GM21515 (cell line): ENCODE measurements at regions not wholly inside any gene's neighbourhood (a gene's known extent, or its start where the extent isn't known, plus 50 kb on each side); places are given as distances from the start of the nearest gene placed in this dataset.

Experiments used
- ATAC-seq: cut with Tn5 transposase; IDR thresholded peaks from one replicate; pipeline ENCODE4 v1.9.1; 2021; ENCODE audit not compliant: unreplicated experiment

GRCh38 chr2:62447411-62447810 lies 58.6 kb downstream of the TMEM17 start:
- no peak for ATAC-seq

GRCh38 chr2:62446491-62446890 lies 59.5 kb downstream of the TMEM17 start:
- ATAC-seq = no peak

GRCh38 chr2:62443886-62444285 lies 62.1 kb downstream of the TMEM17 start:
- ATAC-seq = no peak

- no peak for ATAC-seq
Measured at GRCh38 chr2:62443471-62443870, 62.5 kb downstream of the TMEM17 start.

GRCh38 chr2:62441824-62442223 lies 64.2 kb downstream of the TMEM17 start:
- ATAC-seq = no peak

GRCh38 chr2:62441421-62441820 lies 64.6 kb downstream of the TMEM17 start:
- no peak for ATAC-seq

GRCh38 chr2:62440281-62440946 lies 65.6 kb downstream of the TMEM17 start:
- no peak for ATAC-seq

- no peak for ATAC-seq
Measured at GRCh38 chr2:62439425-62439824, 66.6 kb downstream of the TMEM17 start.

- ATAC-seq = no peak
Measured at GRCh38 chr2:62437785-62438184, 68.2 kb downstream of the TMEM17 start.

- peak; percentile 87 for ATAC-seq
Measured at GRCh38 chr2:62435720-62436119, 70.3 kb downstream of the TMEM17 start.

- no peak for ATAC-seq
Measured at GRCh38 chr2:62432407-62432806, 73.6 kb downstream of the TMEM17 start.

GRCh38 chr2:62431512-62431911 lies 74.5 kb downstream of the TMEM17 start:
- ATAC-seq = no peak

- no peak for ATAC-seq
Measured at GRCh38 chr2:62430146-62430545, 75.8 kb downstream of the TMEM17 start.

GRCh38 chr2:62427146-62427545 lies 78.8 kb downstream of the TMEM17 start:
- no peak for ATAC-seq

- no peak for ATAC-seq
Measured at GRCh38 chr2:62426154-62426912, 79.7 kb downstream of the TMEM17 start.

GRCh38 chr2:62425684-62426083 lies 80.3 kb downstream of the TMEM17 start:
- no peak for ATAC-seq

GRCh38 chr2:62424899-62425298 lies 81.1 kb downstream of the TMEM17 start:
- ATAC-seq = no peak

GRCh38 chr2:62423883-62424458 lies 82.0 kb downstream of the TMEM17 start:
- no peak for ATAC-seq

- no peak for ATAC-seq
Measured at GRCh38 chr2:62423235-62423634, 82.8 kb downstream of the TMEM17 start.

GRCh38 chr2:62415518-62415917 lies 90.5 kb downstream of the TMEM17 start:
- ATAC-seq = no peak

- ATAC-seq = peak; percentile 74
Measured at GRCh38 chr2:62415019-62415431, 91.0 kb downstream of the TMEM17 start.

- ATAC-seq = no peak
Measured at GRCh38 chr2:62413116-62413663, 92.8 kb downstream of the TMEM17 start.
